ENCODE measurements at regions not wholly inside any gene's neighbourhood (a gene's known extent, or its start where the extent isn't known, plus 50 kb on each side); places are given as distances from the start of the nearest gene placed in this dataset.

DNA sequence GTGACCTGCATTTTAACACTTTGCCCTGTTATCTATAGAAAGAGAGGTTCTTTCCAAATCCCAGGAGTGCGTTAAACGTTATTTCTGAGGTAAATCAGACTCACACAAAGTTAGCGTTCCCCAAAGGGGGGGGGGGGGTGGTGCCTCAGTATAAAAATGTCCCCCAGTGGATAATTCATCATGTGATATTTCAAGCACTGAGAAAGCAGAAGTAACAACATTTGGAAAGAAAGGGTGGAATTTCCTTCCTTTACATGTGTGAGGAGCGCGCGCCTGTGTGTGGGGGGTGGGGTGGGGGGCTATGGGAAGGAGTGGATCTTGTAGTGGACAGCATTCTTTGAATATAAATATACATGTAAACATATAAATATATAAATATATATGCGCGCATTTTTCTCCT lies 630.9 kb downstream of the NYAP2 start:
- Histone ChIP-seq H3K27ac (no peak overlapping the region), H3K4me3 (peak overlapping the region; percentile 69)
- TF ChIP-seq CTCF (IDR thresholded peaks at IDR 0.05): no peak
- no peak for DNase-seq (ENCODE audit: low spot score)

- TF ChIP-seq CTCF (IDR thresholded peaks at IDR 0.05): no peak
- DNase-seq (ENCODE audit: low spot score): no peak
- H3K4me3 ChIP-seq: no peak overlapping the region
- H3K27ac ChIP-seq: no peak overlapping the region
Measured at GRCh38 chr2:226023946-226024345, 624.4 kb downstream of the NYAP2 start.

GRCh38 chr2:226023383-226023782 lies 623.9 kb downstream of the NYAP2 start:
- no peak for DNase-seq (ENCODE audit: low spot score)
- H3K4me3 ChIP-seq: no peak overlapping the region
- no peak overlapping the region for H3K27ac ChIP-seq
- TF ChIP-seq CTCF (IDR thresholded peaks at IDR 0.05): no peak

DNA sequence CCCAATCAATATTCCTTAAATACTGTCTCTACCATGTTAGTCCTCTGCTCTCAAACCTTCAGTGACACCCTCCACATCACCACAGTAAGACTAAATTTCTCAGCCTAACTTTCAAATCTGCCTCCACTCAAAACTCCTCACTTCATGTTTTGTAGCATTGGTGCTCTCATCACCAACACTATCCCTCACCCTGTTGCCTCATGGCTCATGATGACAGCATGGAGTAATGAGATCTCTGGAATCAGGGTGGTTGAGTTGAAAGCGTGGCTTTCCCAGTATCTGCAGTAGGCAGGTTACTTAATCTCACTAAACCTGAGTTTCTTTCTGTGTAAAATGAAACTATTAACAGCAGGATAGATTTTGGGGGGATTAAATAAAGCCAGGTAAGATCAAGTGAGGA lies 621.4 kb downstream of the NYAP2 start:
- TF ChIP-seq CTCF (IDR thresholded peaks at IDR 0.05): no peak
- DNase-seq (ENCODE audit: low spot score): no peak
- H3K4me3 ChIP-seq: no peak overlapping the region
- no peak overlapping the region for H3K27ac ChIP-seq

- DNase-seq (ENCODE audit: low spot score): no peak
- H3K4me3 ChIP-seq: no peak overlapping the region
- no peak overlapping the region for H3K27ac ChIP-seq
- TF ChIP-seq CTCF (IDR thresholded peaks at IDR 0.05): no peak
Measured at GRCh38 chr2:226020176-226020575, 620.7 kb downstream of the NYAP2 start.

- Histone ChIP-seq H3K4me3 (no peak overlapping the region), H3K27ac (no peak overlapping the region)
- DNase-seq (ENCODE audit: low spot score): no peak
- TF ChIP-seq CTCF (IDR thresholded peaks at IDR 0.05): no peak
Measured at GRCh38 chr2:226018641-226019040, 619.1 kb downstream of the NYAP2 start.

DNA sequence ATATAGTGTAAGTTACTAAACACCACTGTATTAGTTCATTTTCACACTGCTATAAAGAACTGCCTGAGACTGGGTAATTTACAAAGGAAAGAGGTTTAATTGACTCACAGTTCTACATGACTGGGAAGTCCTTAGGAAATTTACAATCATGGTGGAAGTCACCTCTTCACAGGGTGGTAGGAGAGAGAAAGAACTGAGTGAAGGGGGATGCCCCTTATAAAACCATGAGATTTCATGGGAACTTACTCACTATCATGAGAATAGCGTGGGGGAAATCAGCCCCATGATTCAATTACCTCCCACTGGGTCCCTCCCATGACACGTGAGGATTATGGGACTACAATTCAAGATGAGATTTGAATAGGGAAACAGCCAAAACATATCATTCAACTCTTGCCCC lies 618.0 kb downstream of the NYAP2 start:
- no peak for DNase-seq (ENCODE audit: low spot score)
- no peak overlapping the region for H3K4me3 ChIP-seq
- TF ChIP-seq CTCF (IDR thresholded peaks at IDR 0.05): no peak
- H3K27ac ChIP-seq: no peak overlapping the region

All from coronary artery (tissue), 2 donors.